ENCODE measurements at regions not wholly inside any gene's neighbourhood (a gene's known extent, or its start where the extent isn't known, plus 50 kb on each side); places are given as distances from the start of the nearest gene placed in this dataset.
A peak's percentile ranks its signal among the peaks of the same experiment; 100 is the strongest.

- no peaks in the 10 kb centered on the region for H3K27me3 ChIP-seq (ENCODE audit: control insufficient read depth, insufficient read depth, low read length)
- H3K4me2 ChIP-seq (ENCODE audit: low read depth, low read length), result no peak overlapping the region
- no peak overlapping the region for H2AK5ac ChIP-seq (ENCODE audit: low read depth, low read length)
- intact Hi-C loops (cut with micrococcal nuclease) (no loop called here), in situ Hi-C loops (cut with MboI; ENCODE audit: low sequenced_read_pairs) (no loop called here), dilution Hi-C loops (cut with HindIII; ENCODE audit: low sequenced_read_pairs, unreplicated experiment) (no loop called here)
- H2AK9ac ChIP-seq (replicated peaks; ENCODE audit: low read depth, low read length, poor library complexity), result no peak overlapping the region
- no peaks in the 10 kb centered on the region for H3K36me3 ChIP-seq (ENCODE audit: control insufficient read depth, insufficient read depth, low read length)
- no peak for TF ChIP-seq ELK1 (IDR thresholded peaks at IDR 0.05; ENCODE audit: borderline replicate concordance, low read depth, low read length)
- peak; percentile 41 for TF ChIP-seq MAFK (IDR thresholded peaks at IDR 0.05; ENCODE audit: low read depth, low read length)
- TF ChIP-seq CEBPB (IDR thresholded peaks at IDR 0.05; ENCODE audit: low read depth, low read length), result no peak
- no peak for TF ChIP-seq POLR2A (IDR thresholded peaks at IDR 0.05; ENCODE audit: low read depth, low read length)
- no peak for TF ChIP-seq MXI1 (IDR thresholded peaks at IDR 0.05; ENCODE audit: borderline replicate concordance, low read depth, low read length)
- TF ChIP-seq NFE2L2 (IDR thresholded peaks at IDR 0.05; ENCODE audit: low read depth, low read length), result no peak
- TF ChIP-seq FOS (IDR thresholded peaks at IDR 0.05; ENCODE audit: low read depth, low read length), result no peak
- DNase-seq (no peak), ATAC-seq (ENCODE audit: low read depth) (no peak)
- H3K4ac ChIP-seq (ENCODE audit: low read depth, low read length), result no peak overlapping the region
- H3K27ac ChIP-seq (ENCODE audit: insufficient read depth, low read length), result no peak overlapping the region
- no peak overlapping the region for H4K91ac ChIP-seq (ENCODE audit: insufficient read depth, low read depth, low read length)
- H3K14ac ChIP-seq (replicated peaks; ENCODE audit: low read depth, low read length), result no peak overlapping the region
- no peaks in the 10 kb centered on the region for H3K79me1 ChIP-seq (ENCODE audit: low read depth in 1 of 2, low read length in 2 of 2)
- H2BK120ac ChIP-seq (ENCODE audit: low read depth, low read length), result no peak overlapping the region
- no peak overlapping the region for H3K18ac ChIP-seq (ENCODE audit: low read depth, low read length)
- no peaks in the 10 kb centered on the region for H3K4me1 ChIP-seq (ENCODE audit: control insufficient read depth, insufficient read depth, low read length)
- H4K8ac ChIP-seq (ENCODE audit: low read depth in 2 of 2, low read length in 2 of 2), result no peak overlapping the region
- H2BK15ac ChIP-seq (ENCODE audit: low read depth, low read length), result no peak overlapping the region
- H4K5ac ChIP-seq (ENCODE audit: low read depth, low read length), result no peak overlapping the region
- H2BK5ac ChIP-seq (ENCODE audit: low read depth, low read length, poor library complexity, severe bottlenecking), result no peak overlapping the region
- ChIA-PET CTCF (no interaction called here), POLR2A (ENCODE audit: unreplicated experiment) (no interaction called here)
- H3K56ac ChIP-seq (ENCODE audit: extremely low read depth, insufficient read depth, low read length), result no peak overlapping the region
- H3K9me3 ChIP-seq (ENCODE audit: control insufficient read depth, insufficient read depth, low read length), result peaks cover 2% of the 10 kb centered on the region
- H3K23ac ChIP-seq (ENCODE audit: low read depth, low read length), result no peak overlapping the region
- H3K9me1 ChIP-seq (ENCODE audit: insufficient read depth, low read length), result no peaks in the 10 kb centered on the region
- no TSS peak for BruUV-seq (replicated peaks)
- H2AFZ ChIP-seq (replicated peaks; ENCODE audit: low read length, poor library complexity), result no peak overlapping the region
- no peak overlapping the region for H3K4me3 ChIP-seq (ENCODE audit: insufficient read depth, low read depth, low read length)
- H2BK20ac ChIP-seq (ENCODE audit: low read depth, low read length), result no peak overlapping the region
- H3K9ac ChIP-seq (ENCODE audit: low read depth, low read length), result no peak overlapping the region
- H4K20me1 ChIP-seq (ENCODE audit: insufficient read depth, low read length), result no peaks in the 10 kb centered on the region
- no CpG with 5 or more reads among the region's 2 CpGs for WGBS, 2 experiments (ENCODE audit: extremely low coverage in 2 of 2, insufficient read length in 1 of 2)
These were observed 1015.1 kb upstream of the EEF2KMT start for GRCh38 chr16:6112700-6113099.
